ENCODE measurements at regions not wholly inside any gene's neighbourhood (a gene's known extent, or its start where the extent isn't known, plus 50 kb on each side); places are given as distances from the start of the nearest gene placed in this dataset.

DNA sequence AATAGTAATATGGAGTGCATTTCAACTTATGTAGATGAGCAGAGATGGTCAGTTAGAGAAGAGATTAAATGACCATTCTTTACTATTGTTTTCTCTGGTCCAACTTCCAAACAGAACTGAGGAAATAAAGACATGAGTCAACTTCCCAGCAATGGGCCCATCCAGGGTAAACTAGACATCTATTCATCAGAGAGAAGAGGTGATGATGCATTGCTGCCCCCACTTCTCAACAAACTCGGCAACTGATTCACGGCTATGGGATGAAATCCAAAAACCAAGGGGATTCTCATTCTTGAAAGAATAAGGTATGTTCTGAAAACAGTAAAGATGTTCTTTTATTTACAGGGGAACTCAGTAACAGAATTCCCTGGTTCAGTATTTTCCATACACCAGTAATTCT is 190.7 kb downstream of the RDH14 start:
- TF ChIP-seq POLR2A (IDR thresholded peaks at IDR 0.05; ENCODE audit: low read depth, low read length) (peak; percentile 23), MYC (IDR thresholded peaks at IDR 0.05; ENCODE audit: low read depth, low read length) (no peak), FOS (IDR thresholded peaks at IDR 0.05; ENCODE audit: borderline replicate concordance, insufficient read depth, low read length) (peak; percentile 96), EZH2 (IDR thresholded peaks at IDR 0.05; ENCODE audit: borderline replicate concordance, low read depth, low read length, severe bottlenecking) (no peak)
- TF ChIP-seq, protein P1, sequence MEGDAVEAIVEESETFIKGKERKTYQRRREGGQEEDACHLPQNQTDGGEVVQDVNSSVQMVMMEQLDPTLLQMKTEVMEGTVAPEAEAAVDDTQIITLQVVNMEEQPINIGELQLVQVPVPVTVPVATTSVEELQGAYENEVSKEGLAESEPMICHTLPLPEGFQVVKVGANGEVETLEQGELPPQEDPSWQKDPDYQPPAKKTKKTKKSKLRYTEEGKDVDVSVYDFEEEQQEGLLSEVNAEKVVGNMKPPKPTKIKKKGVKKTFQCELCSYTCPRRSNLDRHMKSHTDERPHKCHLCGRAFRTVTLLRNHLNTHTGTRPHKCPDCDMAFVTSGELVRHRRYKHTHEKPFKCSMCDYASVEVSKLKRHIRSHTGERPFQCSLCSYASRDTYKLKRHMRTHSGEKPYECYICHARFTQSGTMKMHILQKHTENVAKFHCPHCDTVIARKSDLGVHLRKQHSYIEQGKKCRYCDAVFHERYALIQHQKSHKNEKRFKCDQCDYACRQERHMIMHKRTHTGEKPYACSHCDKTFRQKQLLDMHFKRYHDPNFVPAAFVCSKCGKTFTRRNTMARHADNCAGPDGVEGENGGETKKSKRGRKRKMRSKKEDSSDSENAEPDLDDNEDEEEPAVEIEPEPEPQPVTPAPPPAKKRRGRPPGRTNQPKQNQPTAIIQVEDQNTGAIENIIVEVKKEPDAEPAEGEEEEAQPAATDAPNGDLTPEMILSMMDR (IDR thresholded peaks at IDR 0.05; ENCODE audit: extremely low read depth in 1 of 2, insufficient read depth in 1 of 2, low read depth in 1 of 2, low read length in 2 of 2), result no peak
- TF ChIP-seq, protein P2, sequence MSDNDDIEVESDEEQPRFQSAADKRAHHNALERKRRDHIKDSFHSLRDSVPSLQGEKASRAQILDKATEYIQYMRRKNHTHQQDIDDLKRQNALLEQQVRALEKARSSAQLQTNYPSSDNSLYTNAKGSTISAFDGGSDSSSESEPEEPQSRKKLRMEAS (IDR thresholded peaks at IDR 0.05; ENCODE audit: insufficient read depth, insufficient read length), result no peak

Data from endothelial cell of umbilical vein (primary cell).